GM19438 (cell line): ENCODE measurements at regions not wholly inside any gene's neighbourhood (a gene's known extent, or its start where the extent isn't known, plus 50 kb on each side); places are given as distances from the start of the nearest gene placed in this dataset.

Source experiments
- ATAC-seq: cut with Tn5 transposase; IDR thresholded peaks from one replicate; pipeline ENCODE4 v1.9.1; 2021; ENCODE audit warnings: low read depth; ENCODE audit not compliant: unreplicated experiment

DNA sequence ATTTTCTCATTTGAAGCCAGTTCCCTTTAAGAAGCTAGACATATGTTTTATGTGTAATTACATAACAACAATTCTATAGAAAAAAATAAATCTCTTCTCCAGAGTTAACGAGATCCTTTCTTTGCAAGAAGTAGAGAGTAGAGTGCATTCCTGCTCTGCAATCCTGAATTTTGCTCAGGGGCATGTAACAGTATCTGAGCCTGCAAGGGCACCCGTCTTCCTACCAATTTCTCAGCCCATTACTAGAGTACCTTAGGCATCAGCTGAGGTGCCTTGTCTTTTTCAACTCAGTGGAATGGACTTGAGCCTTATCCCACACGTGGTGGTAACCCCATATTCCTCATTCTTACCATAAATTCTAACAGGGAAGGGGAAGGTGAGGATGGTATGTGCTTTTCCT, 205.9 kb downstream of the IKZF2 start:
- ATAC-seq: no peak

DNA sequence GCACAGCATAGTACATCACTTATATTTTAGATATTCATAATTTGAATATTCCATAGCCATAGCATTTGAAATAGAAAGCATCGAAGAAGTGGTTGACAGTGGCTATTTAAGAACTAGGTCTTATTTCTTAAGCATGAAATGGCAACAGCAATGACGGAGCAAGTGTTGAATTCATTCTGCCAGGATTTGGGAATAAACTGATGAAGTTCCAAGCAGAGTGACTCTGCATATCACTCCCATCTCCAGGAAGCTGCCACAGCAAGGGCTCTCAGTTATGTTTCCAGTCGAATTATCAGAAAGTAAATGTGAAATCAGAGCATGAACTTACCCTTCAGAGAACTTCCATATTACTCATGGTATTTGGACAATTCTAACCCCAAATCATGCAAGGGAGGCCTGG, 208.1 kb downstream of the IKZF2 start:
- ATAC-seq: no peak

DNA sequence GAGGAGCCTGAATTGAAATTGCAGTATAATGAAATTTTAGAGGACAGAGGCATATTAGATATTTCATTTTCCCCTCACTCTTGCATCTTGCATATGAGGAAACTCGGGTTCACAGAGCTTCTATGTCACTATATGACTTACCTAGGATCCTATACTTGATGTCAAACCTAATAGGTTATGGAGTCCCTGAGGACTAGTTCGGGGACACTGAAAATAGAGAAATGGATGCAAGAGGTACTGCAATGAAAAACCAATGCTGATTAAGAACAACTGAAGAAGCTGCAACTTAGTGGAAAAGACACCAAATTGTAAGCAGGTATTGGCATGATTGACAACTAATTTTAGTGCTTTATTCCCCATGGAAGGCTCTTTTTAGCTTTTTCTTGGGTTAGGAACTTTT, 210.1 kb downstream of the IKZF2 start:
- no peak for ATAC-seq

DNA sequence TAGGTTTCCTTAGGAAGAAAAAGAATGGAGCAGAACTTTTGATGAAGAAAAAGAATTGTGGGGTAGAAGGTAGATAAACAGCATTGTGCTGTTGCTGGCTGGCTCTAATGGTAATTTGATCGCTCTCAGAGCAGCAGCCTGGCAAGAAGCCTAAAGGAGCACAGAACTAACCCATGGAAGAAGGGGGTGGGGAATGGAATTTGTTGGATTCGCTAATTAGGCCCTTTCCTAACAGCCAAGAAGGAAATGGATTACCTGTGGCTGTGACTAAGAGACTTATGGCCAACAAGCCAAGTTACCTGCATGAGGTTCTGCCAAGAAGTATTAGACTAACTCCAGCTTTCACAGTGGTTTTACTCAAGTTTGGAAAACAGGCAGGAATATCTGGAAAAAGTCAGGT, 210.6 kb downstream of the IKZF2 start:
- ATAC-seq: no peak

DNA sequence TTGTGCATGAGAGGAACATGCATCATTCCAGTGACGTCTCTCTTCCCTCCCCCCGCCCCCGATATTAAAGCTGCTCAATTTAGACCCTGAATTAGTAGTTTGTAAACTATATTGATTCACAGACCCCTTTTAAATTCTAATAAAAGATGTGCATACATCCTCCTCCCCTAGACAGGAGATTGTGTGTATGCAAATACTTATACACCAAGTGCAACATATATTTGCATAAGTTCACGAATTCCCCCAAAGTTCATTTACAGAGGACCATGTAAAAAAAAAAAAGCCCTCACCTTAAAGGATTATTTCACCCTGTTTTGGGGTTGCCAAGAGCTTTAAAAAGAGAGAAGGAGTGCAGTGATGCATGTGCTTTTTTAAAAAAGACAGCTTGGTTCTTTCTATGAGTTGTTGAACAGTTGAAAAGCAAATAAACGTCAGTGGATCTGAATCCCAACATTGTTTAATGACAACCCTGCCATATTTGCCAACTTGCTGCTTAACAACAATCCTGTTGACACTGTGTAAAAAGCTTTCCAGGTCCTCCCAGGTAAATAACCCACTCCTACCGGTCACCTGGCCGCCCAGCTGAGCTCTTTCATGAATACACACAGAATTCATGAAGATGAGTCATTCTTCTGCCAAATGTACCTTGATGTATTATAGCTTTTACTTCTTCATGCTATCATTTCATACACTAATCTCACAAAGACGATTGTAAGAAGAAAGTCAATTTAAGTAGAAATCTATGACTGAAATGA, 211.5 kb downstream of the IKZF2 start:
- no peak for ATAC-seq

DNA sequence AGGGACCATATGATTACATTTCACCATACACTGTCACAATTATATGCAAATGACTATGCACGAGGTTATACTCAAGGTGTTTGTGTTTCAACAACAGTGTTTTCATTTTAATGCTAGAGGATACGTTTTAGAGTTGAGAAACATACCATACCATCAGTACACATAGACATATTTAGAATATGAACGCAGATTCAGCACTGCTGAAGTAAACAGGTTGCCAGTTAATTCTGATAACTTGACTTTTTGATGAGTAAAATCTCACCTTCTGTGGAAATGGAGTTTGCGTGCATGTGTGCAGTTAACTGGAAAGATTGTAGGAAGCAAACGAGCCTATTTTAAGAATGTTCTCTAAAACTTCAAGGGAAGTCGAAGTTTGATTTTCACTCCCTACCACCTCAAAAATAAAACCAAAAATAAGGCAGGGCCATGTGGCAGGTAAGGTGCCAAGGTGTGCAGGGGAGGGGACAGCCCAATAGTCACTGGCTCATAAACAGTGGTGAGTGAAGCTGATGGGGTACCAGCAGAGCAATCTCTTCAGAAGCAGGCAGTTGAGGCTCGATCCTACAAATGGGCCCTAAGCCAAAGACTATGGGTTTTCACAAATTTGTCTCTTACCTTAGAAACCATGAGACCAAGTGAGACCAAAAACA, 213.1 kb downstream of the IKZF2 start:
- no peak for ATAC-seq

DNA sequence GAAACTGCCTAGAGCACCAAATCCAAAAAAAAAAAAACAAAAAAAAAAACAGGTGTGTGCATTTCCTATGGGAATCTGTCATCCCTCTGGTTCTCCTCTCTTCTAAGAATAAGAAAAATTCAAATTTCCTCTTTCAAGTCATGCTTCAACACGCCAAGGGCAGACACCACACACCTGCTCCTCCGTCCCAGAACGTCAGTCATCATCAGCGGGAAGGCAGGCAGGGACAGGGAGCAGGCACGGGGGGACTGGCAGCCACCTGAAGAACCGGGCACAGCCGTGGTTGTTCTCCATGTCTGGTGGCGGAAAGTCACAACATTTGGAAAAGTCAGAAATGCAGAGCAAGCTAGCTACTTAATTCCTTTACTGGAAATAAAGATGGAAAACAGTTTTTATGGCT, 214.8 kb downstream of the IKZF2 start:
- ATAC-seq: no peak

DNA sequence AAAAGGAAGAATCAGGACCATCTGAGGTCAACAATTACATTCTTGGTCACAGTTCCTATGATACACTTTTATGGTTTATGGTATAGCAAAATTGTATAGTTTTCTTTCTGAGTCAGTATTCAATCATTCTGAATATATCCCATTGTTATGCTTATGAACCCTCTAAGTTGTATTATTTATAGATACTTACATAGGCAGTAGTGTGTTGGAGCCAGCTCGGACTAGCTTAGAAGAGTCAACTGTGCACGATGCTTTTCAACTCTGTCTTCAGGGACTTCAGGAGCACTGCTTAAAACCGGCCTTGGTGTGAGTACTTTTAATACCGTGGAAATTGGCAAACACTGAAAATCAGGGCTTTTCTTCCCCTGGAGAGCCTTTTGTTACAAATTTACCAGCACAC, 215.7 kb downstream of the IKZF2 start:
- no peak for ATAC-seq

DNA sequence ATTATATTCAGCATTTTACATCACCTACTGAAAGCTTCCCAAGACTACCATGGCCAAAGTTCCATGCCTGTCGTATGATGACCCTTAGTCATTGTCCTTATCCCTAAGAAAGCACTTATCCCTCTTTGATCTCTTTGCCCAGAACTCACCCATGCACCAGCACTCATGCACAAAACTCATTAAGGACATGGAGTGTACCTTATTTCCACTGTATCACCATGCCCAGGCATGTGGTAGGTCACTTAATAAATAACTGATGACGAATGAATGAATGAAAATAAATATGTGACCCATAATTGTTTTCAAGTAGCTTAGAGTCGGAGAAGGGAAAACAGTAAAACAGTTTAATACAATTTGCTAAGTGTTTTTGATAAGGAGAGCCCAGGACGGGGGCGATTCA, 220.1 kb downstream of the IKZF2 start:
- ATAC-seq: no peak

DNA sequence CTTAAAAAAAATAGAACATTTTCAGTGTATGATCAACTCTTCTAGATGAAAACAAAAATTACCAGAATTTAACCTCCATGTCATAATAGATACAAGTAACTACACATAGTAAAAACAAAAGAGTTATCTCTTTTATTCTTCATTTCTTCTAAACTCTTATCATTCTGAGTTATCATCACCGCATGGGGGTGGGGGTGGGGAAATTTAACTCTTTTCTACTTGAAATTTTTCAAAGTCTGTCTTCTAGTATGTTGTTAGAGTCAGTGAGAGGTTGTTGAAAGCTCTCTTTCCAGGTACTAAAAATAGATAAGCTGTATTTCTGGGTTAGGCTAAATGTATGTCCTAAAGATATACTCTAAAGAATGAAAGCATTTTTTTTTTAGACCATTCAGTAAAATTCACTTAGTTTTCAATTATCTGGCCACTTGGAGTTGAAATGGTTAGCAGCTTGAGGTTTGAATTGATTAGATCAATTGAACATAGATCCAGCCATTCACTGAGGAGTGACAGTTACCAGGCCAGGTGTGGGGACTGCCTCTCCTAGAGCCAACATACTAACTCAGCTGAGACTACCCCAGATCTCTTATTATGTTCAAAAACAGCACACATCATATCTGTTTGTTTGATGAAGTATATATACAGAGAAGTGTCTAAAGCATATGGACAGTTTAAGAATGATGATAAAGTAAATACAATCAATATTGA, 220.7 kb downstream of the IKZF2 start:
- no peak for ATAC-seq

DNA sequence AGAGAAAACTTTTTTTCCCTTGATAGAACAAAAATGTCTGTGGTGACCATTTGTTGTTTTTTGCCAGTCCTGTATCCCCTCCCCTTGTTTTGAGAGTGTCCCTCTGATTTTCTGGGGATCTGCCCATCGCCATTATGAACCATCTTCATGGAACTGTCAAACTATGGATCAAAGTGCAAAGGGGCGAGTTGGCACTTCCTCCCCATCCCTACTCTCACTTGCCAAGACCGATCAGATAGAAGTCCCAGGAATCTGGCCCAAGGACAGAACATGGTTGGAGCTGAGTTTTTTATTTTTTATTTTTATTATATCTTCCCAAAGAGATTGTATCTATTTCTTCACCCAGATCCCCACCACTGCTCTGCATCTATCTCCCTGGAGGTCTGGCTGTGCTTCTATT, 221.4 kb downstream of the IKZF2 start:
- no peak for ATAC-seq

DNA sequence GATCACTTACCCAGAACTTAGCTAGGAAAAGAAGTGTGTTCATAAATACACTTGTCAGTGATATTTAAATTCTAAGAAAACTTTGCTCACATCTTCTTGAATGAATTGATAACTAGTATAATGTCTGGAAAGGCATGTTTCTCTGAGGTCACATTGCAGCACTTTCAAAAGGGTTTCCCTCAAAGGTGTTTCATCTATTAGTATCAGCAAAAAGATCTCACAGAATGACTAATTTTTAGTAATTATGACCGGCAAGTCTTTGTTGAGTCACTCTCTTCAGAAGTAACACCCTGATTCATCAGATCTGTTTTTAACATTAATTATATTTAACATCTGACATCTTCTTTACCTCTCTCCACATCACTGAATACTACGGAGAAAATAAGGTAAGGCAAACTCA, 222.3 kb downstream of the IKZF2 start:
- ATAC-seq: no peak

DNA sequence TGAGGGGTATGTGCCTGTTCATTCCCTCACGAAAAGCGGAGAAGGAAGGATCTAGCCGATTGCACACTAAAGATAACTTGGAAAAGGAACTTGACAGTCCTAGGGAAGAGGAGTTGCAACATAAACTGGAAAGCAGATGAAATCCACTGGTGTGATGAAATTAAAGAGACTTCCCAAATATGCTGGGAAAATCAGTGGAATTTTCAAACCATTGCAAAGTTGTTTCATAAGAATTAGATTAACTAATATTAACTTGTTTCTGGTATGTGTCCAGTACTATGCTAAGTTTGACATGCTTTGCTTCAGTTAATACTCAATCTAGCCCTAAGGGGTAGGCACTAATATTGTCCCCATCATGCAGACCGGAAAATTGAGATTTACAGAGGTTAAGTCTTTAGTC, 222.7 kb downstream of the IKZF2 start:
- ATAC-seq: no peak

DNA sequence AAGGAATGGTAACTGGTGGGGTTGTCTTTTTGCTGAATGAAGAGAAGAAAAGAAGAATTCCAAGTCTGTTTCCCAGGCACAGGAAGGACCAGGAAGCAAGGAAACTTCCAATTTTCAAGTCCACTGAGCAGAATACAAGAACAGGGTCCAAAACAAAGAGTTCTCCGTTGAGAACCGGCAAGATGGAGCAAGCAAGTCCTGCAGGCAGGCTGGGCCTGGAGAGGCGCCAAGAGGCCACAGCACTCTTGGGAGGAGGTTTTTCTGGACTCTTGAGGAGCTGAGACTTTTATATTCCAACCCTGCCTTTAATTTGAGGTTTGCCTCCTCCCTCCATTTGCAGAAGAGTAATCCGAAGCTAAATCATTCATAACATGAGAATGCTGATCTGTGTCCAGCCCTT, 224.5 kb downstream of the IKZF2 start:
- no peak for ATAC-seq

DNA sequence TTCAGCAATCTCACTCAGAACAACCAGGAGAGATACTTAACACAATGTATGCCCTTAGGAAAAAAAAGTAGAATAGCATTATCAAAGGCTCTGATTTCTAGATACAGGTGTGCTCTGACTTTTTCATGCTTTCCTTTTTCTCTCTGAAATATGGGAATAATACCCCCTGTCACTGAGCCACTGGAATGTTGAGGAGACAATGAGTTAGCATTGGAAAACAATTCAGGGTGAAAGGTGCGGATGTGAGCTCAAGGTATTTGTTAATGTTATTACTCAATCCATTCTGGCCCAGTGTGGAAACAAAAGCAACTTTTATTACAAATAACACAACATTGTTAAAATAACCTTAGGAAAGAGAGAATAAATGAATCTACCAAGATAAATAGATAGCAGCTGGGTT, 228.0 kb downstream of the IKZF2 start:
- ATAC-seq: no peak

DNA sequence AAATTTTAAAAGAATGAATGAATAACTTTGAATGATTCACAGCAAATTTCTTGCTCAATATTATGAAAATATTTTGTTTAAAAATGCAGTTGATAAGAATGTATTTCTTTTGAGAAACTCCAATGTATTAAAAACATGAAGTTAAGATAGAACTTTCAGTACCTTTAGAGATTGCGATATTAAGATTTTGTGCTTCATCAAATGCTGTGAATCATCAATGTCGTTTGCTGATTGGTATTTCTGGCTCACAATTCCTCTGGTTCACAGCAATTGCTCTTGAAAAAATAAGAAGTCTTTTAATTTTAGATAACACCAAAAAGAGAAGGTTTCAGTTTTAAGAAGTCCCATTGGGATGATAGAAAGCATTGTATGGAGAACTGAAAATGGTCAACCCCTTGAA, 228.7 kb downstream of the IKZF2 start:
- ATAC-seq: no peak

DNA sequence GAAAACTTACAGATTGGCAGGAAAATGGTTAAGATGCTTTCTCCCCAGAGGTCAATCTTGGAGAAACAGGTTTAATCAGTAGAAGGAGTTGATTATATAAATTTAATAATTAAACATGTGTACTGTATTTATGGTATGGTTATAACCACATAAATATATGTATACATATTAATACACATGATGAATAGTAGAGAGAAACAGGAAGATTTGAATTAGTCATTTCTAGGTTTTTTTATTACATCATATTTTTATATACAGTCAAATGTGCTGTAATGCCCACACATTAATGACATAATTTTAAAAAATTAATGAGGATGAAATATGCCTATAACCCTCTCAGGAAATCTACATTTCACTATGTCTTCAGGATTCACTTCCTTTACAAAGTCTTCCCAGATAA, 229.7 kb downstream of the IKZF2 start:
- ATAC-seq: no peak

DNA sequence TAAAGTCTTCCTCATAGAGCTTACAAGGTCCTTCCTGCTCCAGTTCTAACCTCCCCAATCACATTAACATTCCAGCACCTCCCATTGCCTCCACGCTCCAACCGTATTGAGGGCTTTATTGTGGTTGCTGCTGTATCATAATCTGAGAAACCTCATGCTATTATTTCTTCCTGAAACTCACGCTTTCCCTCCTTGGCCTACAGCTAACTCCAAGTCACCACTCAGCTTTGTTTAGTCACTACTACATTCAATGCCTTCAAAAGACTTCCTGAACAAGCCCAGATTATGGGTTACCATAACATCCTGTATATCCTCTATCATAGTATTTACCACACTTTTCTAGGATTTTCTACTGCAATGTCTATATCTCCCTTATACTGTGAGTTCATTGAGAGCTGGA, 230.4 kb downstream of the IKZF2 start:
- no peak for ATAC-seq

DNA sequence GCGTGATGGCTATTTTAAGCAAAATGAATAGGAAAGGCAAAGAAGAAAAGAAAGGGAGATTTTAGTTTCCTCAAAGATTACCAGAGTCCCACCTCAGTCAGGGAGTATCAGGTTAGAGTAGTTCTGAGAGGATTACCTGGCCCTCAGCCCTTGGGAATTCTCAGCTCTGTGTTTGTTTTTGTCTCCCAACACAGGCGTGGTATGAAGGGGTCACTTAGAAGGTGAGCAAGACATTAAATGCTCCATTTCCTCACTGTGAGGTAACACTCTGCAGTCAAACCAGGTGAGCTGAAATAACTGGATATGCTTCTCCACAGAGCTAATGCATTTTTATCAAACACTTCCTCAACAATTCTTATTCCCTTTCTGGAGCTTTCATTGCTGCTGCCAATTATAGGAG, 232.2 kb downstream of the IKZF2 start:
- no peak for ATAC-seq

DNA sequence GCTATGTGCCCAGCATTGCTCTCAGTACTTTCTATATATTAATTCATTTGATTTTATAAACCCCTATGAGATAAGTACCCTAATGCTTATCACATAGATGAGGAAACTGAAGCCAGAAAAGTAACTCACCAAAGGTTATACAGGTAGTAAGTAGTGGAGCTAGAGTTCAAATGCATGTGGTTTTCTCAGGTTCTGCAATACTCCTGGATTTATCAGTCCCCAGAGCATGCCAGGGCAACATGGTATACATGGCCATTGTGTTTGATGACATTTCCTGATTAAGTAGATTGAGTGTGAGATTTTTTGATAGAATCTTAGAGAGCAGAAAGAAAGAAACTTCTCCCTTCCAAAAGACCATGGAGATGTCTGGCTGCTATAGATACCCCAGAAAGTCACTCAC, 233.1 kb downstream of the IKZF2 start:
- no peak for ATAC-seq

DNA sequence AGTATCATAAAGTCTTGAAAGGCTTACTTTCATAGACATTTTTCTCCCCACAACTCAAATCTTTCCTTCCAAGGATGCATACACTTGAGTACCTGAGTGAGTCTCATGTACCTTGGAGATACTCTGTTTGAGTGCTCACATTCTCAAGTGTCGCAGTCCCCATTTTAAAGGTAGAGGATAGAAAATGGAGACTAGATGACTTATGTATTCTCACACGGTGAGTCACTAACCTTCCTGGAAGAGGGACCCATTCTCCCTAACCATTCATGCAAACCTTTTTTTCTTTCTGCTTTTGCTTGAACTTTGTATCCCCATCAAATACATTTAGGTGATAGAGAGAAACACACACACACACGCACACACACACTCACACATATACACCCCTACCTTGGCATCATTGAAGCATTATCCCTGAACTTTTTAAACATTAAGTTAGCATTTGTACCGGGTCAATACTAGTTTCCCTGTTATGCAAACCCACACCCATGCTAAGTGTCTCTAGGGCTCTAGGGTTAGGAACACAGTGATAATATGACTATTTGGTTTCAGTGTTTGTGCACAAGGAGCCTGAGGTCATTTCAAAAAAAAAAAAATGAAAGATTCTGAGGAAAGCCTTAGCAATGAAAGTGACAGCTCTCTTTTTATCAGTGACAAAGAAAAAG, 236.2 kb downstream of the IKZF2 start:
- ATAC-seq: peak; percentile 52
